HG02588 (cell line): ENCODE measurements at regions not wholly inside any gene's neighbourhood (a gene's known extent, or its start where the extent isn't known, plus 50 kb on each side); places are given as distances from the start of the nearest gene placed in this dataset.
A peak's percentile ranks its signal among the peaks of the same experiment; 100 is the strongest.
"Not testable (repeated sequence)": the region's sequence is repeated elsewhere in the genome, so short reads cannot be mapped to it uniquely, and the experiment has no call there.

ENCODE experiments used
- ATAC-seq: cut with Tn5 transposase; IDR thresholded peaks from one replicate; pipeline ENCODE4 v1.9.1; 2021; ENCODE audit warnings: mild to moderate bottlenecking, moderate library complexity; ENCODE audit not compliant: unreplicated experiment

DNA sequence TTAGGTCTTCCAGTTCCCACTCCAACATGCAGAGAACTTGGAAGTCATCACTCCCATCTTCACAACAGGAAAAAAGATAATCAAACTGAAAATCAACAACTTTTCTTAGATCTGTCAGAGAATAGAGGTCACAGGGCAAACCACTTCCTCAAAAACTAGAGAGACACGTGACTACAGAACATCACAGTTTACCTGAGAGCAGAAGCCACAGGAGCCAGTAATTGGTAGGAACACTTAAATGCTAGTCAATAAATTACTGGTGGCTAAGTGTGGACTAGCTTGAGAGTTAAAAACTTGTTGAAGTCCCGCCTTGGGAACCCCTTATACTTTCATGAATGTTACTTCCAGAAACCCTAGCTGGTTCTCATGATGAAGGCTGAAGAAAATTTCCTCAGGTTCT lies 81.1 kb downstream of the THSD1 start:
- ATAC-seq = not testable (repeated sequence)

DNA sequence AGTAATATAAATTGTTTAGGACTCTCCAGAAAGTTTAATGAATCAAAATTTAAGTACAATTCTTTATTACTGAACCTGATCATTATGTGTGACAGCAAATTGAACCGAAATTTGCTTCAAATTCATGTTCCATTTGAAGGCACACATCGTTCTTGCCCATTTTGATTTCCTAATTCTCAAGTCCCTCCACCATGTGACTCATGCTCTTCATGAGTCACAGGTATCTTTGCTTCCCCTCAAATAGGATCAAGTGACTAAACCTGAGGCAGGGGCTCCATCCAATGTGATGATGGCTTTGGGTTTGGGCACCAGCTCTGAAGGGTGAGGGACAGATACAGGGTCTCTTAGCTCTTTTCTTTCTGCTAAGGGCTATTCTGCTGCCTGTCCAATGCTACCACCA lies 86.1 kb downstream of the THSD1 start:
- no peak for ATAC-seq

DNA sequence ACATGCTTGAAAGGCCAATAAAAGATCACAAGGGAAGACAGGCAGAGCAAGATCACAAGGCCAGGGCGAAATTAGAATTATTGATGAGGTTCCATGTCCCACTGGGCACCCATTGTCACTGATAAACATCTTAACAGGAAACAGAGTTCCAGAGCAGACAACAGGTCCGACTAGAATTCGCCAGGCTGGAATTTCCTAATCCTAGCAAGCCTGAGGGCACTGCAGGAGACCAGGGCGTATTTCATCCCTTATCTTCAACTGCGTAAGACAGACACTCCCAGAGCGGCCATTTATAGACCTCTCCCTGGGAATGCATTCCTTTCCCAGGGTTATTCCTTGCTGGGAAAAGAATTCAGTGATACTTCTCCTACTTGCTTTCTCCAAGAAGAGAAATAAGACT lies 96.1 kb downstream of the THSD1 start:
- ATAC-seq = not testable (repeated sequence)

DNA sequence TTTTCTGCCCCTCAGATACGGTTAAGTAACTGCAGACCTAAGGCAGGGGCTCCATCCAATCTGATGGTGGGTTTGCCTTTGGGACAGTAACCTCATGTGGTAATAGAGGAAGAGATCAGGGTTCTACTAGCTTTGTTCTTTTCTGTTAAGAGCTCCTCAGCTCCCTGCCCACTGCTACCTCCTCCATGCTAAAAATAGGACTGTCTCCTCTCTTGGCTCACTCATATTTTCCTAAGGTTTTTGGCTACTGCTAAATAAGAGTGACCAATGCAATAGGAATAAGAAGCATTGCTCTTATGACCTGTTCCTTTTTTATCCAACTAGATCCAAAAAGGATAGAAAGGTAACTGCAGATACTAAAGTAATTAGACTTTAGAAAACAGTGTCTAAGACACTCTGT lies 99.6 kb downstream of the THSD1 start:
- not testable (repeated sequence) for ATAC-seq

- ATAC-seq = not testable (repeated sequence)
Observed at GRCh38 chr13:52303098-52303497, 102.9 kb downstream of the THSD1 start.

GRCh38 chr13:52302688-52303087 lies 103.3 kb downstream of the THSD1 start:
- ATAC-seq = not testable (repeated sequence)

DNA sequence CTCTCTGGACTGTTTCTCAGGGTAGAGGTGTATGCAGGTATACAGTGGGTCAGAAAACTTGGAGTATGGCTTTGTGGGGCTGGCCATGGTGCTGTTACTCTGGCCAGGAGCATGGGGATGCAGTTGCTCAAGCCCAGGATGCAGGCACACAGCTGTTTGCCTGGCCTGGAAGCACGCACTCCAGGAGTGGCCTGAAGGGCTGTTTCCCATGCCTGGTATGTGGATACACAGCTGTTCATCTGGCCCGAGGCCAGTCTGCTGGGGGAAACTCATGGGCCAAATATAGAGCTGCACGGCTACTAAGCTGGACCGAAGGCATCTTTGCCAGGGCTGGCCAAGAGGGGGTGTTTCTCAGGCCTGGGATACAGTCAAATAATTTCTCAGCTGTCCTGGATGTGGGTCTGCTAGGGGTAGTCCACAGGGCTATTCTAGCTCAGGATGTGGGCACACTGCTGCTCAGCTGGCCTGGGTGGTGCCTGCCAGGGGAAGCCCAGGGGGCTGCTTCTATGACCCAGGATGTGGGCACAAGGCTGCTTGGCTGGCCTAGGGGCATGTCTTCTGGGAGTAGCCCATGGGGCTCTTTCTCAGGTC lies 104.1 kb downstream of the THSD1 start:
- not testable (repeated sequence) for ATAC-seq

- not testable (repeated sequence) for ATAC-seq
Observed at GRCh38 chr13:52298079-52298661, 107.8 kb downstream of the THSD1 start.

DNA sequence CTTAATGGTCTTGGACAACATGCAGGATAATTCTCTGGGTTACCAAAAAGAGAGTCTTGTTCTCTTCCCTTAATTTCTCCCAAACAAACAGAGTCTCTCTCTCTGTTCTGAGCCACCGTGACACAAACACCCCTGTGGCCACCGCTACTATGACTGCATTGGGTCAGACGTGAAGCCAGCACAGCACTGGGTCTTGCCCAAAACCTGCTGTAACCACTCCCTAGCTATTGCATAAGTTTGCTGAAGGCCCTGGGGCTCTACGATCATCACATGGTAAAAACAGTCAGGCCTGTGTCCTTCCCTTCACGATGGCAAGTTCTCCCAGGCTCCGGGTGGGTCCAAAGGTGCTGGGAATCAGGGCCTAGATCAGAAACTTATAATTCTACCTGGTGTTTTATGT lies 117.1 kb downstream of the THSD1 start:
- ATAC-seq = not testable (repeated sequence)

DNA sequence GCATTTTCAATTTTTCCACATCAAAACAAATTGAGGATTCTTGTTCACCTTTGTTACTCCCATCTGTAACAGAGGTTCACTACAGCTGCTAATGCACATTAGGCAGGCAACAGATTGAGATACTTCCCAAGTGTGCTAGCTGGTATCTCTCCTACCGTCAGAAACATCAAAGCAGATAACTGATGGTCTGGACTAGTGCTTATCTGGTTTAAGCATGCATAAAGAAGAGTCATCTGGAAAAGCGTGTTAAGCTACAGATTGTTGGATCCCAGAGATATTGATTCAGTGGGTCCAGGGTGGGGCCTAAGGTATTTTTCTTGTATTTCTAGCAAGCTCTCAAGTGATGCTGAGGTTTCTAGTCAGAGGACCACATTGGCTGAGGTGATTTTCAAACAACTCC lies 122.0 kb upstream of the NEK3 start:
- not testable (repeated sequence) for ATAC-seq

GRCh38 chr13:52279408-52279807 lies 120.0 kb upstream of the NEK3 start:
- not testable (repeated sequence) for ATAC-seq

GRCh38 chr13:52254299-52254698 lies 94.9 kb upstream of the NEK3 start:
- ATAC-seq = not testable (repeated sequence)

GRCh38 chr13:52240752-52241151 lies 81.4 kb upstream of the NEK3 start:
- ATAC-seq = not testable (repeated sequence)

DNA sequence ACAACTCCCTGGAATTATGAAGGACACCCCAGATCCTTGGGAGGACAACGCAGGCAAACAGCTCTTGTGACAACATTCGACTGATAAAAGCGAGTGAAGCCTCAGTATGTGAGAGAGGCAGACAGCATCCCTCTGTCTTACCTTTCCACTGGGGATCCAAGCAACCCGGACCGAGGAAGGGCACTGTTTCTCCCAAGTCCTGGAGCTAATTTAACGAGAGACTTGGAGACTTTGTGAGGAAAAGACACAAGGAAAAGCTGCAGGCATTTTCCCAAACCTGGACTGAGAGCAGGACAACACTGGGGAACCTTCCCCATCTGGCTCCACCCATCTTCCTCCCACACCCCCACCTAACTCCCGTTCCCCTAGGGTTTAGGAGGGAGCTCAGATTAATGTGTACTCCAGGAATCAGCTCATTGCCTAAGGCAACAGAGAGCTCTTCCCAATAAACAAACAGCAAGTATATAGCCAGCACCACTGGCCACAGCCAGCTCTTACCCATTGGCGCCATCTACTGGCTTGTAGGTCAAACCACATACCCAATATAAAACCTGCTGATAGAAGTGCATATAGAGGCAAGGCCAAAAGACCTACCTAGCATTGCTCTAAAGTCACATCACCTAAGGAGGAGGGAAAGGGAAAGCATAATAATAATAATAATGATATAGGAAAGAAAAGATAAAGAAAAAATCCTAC lies 76.7 kb upstream of the NEK3 start:
- ATAC-seq = peak; percentile 79

DNA sequence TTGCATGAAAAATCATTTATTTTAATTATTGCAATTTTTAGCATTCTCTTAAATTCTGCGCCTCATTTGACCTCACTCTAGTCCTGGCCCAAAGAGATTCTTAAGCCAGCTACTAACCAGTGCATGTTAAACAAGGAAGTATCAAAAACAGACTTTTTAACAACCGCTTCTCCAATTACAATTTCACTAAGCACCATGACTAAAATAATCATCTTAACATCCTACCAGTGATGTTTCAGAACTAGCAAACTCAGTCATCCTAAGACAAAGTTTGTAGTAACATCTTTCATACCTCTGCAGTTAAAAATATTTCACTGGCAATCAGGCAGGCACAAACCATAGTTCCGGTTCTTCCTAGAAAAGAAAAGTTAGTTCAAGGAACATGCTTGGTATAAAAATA lies 75.5 kb upstream of the NEK3 start:
- ATAC-seq = not testable (repeated sequence)

DNA sequence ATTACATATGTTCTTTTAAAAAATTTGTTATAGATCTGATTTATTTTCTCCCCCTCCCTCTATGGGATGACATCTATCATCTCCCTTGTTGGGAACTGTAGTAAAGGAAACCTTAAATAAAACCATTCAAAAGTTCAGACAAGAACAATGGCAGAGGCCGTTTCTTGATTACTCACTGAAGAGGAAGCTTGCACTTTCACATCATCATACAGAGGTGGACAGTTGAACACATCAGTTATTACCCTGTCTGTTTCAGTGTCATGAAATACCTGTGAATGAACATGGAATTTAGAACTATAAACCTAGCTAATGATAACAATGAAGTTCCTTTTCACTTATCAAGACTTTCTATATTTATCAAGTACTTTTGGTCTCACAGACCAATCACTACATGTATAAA lies 63.7 kb upstream of the NEK3 start:
- not testable (repeated sequence) for ATAC-seq

DNA sequence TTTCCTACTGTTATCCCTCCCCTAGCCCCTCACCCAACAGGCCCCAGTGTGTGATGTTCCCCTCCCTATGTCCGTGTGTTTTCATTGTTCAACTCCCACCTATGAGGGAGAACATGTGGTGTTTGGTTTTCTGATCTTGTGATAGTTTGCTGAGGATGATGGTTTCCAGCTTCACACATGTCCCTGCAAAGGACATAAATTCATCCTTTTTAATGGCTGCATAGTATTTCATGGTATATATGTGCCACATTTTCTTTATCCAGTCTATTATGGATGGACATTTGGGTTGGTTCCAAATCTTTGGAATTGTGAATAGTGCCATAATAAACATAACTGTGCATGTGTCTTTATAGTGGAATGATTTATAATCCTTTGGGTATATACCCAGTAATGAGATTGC lies 54.5 kb upstream of the NEK3 start:
- ATAC-seq = not testable (repeated sequence)

GRCh38 chr13:52212886-52213285 lies 53.5 kb upstream of the NEK3 start:
- ATAC-seq = not testable (repeated sequence)

DNA sequence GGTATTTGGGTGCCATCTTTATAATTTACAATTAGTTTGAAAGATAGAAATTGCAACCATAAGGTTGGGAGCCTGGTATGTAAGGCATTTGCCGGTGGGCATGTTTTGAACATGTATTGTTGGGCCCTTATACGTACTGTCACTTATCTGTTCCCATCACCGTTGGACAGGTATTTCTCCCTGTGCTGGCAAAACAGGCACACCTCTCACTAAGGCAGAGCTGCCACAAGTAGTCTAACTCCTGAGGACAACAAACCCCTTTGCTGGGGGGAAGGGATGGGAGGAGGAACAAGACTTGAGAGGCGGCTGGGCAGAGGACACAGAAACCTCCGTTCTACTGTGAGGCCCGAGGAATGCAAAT lies 52.0 kb upstream of the NEK3 start:
- not testable (repeated sequence) for ATAC-seq

DNA sequence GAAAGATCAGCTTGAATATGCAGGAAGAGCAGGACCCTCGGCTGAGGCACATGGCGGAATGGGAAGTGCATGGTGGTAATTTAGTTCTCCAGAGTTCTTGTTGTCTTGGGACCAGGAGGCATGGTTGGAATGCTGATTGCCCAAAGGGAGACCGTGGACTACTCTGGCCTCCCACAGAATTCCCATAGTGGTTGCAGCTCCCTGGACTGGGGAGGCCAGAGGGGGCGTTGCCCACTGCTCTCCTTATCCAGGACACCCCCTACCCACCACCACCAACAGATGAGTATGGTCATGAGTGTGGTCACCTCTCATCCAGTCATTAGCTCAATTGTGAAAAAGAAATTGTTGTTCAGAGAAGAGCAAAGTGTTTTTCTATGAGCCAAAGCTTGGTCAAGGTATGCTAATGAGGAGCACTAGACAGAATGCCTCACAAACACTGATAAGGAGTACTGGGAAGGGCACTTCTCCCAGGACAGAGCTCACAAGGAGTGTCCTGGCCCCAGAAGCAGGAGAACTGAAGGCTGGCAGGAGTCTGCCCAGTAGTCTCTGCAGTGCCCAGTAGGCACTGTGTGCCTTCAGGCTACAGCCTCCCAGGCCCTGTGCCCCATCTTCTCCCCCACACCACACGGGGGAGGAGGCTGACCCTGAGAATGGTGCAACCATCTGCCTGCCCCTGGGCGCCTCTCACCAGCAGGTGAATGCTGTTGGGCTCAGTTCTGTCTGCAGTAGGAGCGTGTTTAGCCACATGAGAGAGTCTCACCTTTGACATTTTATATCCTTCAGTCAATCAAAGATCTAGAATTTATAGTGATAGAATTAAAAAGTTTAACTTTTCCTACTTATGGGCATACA lies 51.4 kb upstream of the NEK3 start:
- not testable (repeated sequence) for ATAC-seq
